ENCODE measurements at regions not wholly inside any gene's neighbourhood (a gene's known extent, or its start where the extent isn't known, plus 50 kb on each side); places are given as distances from the start of the nearest gene placed in this dataset.

GRCh38 chr6:74936886-74937285, 269.0 kb downstream of the COL12A1 start:
- TF ChIP-seq EP300 (IDR thresholded peaks at IDR 0.05; ENCODE audit: borderline replicate concordance) (no peak), CREB1 (IDR thresholded peaks at IDR 0.05; ENCODE audit: low read depth) (no peak), YY1 (IDR thresholded peaks at IDR 0.05; ENCODE audit: low read depth) (no peak), NFIC (IDR thresholded peaks at IDR 0.05) (no peak)

- TF ChIP-seq USF1 (IDR thresholded peaks at IDR 0.05) = no peak
- TF ChIP-seq NFIC (IDR thresholded peaks at IDR 0.05) = no peak
- TF ChIP-seq TEAD4 (IDR thresholded peaks at IDR 0.05) = no peak
- no peak for TF ChIP-seq EP300 (IDR thresholded peaks at IDR 0.05; ENCODE audit: borderline replicate concordance)
- no peak for TF ChIP-seq FOXM1 (IDR thresholded peaks at IDR 0.05; ENCODE audit: borderline replicate concordance, low read depth)
- TF ChIP-seq YY1 (IDR thresholded peaks at IDR 0.05; ENCODE audit: low read depth) = no peak
- TF ChIP-seq RAD21 (IDR thresholded peaks at IDR 0.05; ENCODE audit: low read depth) = no peak
- no peak for TF ChIP-seq ZBTB7A (IDR thresholded peaks at IDR 0.05; ENCODE audit: low read depth)
- TF ChIP-seq REST (IDR thresholded peaks at IDR 0.05; ENCODE audit: low read depth) = no peak
- TF ChIP-seq CEBPB (IDR thresholded peaks at IDR 0.05) = no peak
These were observed 273.5 kb downstream of the COL12A1 start for GRCh38 chr6:74932232-74932888.

- no peak for TF ChIP-seq CREB1 (IDR thresholded peaks at IDR 0.05; ENCODE audit: low read depth)
- no peak for TF ChIP-seq CEBPB (IDR thresholded peaks at IDR 0.05)
- no peak for TF ChIP-seq ZBTB7A (IDR thresholded peaks at IDR 0.05; ENCODE audit: low read depth)
These were observed 274.3 kb downstream of the COL12A1 start for GRCh38 chr6:74931558-74931957.

- no peak for TF ChIP-seq TAF1 (IDR thresholded peaks at IDR 0.05; ENCODE audit: low read depth)
- TF ChIP-seq MAX (IDR thresholded peaks at IDR 0.05) = no peak
- TF ChIP-seq TCF12 (IDR thresholded peaks at IDR 0.05; ENCODE audit: low read depth) = no peak
- TF ChIP-seq FOXM1 (IDR thresholded peaks at IDR 0.05; ENCODE audit: borderline replicate concordance, low read depth) = no peak
- no peak for TF ChIP-seq USF1 (IDR thresholded peaks at IDR 0.05)
- no peak for TF ChIP-seq EP300 (IDR thresholded peaks at IDR 0.05; ENCODE audit: borderline replicate concordance)
- no peak for TF ChIP-seq YY1 (IDR thresholded peaks at IDR 0.05; ENCODE audit: low read depth)
These were observed 277.6 kb downstream of the COL12A1 start for GRCh38 chr6:74928203-74928602.

GRCh38 chr6:74927299-74927698, 278.6 kb downstream of the COL12A1 start:
- TF ChIP-seq CEBPB (IDR thresholded peaks at IDR 0.05) (no peak), MAX (IDR thresholded peaks at IDR 0.05) (no peak), TEAD4 (IDR thresholded peaks at IDR 0.05) (no peak), NFIC (IDR thresholded peaks at IDR 0.05) (no peak)

- no peak for TF ChIP-seq YY1 (IDR thresholded peaks at IDR 0.05; ENCODE audit: low read depth)
- TF ChIP-seq MAX (IDR thresholded peaks at IDR 0.05) = no peak
These were observed 280.2 kb downstream of the COL12A1 start for GRCh38 chr6:74925683-74926082.

GRCh38 chr6:74914888-74915287, 291.0 kb downstream of the COL12A1 start:
- TF ChIP-seq MAX (IDR thresholded peaks at IDR 0.05) (no peak), USF1 (IDR thresholded peaks at IDR 0.05) (no peak), TAF1 (IDR thresholded peaks at IDR 0.05; ENCODE audit: low read depth) (no peak), YY1 (IDR thresholded peaks at IDR 0.05; ENCODE audit: low read depth) (no peak), REST (IDR thresholded peaks at IDR 0.05; ENCODE audit: low read depth) (no peak), EP300 (IDR thresholded peaks at IDR 0.05; ENCODE audit: borderline replicate concordance) (no peak), RAD21 (IDR thresholded peaks at IDR 0.05; ENCODE audit: low read depth) (no peak), CREB1 (IDR thresholded peaks at IDR 0.05; ENCODE audit: low read depth) (no peak), NFIC (IDR thresholded peaks at IDR 0.05) (no peak), TCF12 (IDR thresholded peaks at IDR 0.05; ENCODE audit: low read depth) (no peak), TEAD4 (IDR thresholded peaks at IDR 0.05) (no peak), CEBPB (IDR thresholded peaks at IDR 0.05) (no peak), EGR1 (IDR thresholded peaks at IDR 0.05) (no peak), ZBTB7A (IDR thresholded peaks at IDR 0.05; ENCODE audit: low read depth) (no peak), FOXM1 (IDR thresholded peaks at IDR 0.05; ENCODE audit: borderline replicate concordance, low read depth) (no peak)

Measured in Ishikawa (cell line).